H1 (cell line): ENCODE measurements at regions not wholly inside any gene's neighbourhood (a gene's known extent, or its start where the extent isn't known, plus 50 kb on each side); places are given as distances from the start of the nearest gene placed in this dataset.

Experiments used
- CBX8 ChIP-seq: fragments of 300-800, 300-1000 bp; sonication (generic); IDR thresholded peaks from 2 replicates; pipeline ENCODE4 v1.7.1; 2016; ENCODE audit warnings: low read depth, low read length, borderline replicate concordance
- POLR2A ChIP-seq, 2 experiments: IDR thresholded peaks; 1 replicate in 1 of 2; 2 replicates in 1 of 2; pipeline ENCODE4 v1.6.1; 2011; ENCODE audit warnings: low read depth in 2 of 2, low read length in 2 of 2, mild to moderate bottlenecking in 2 of 2; ENCODE audit errors: control extremely low read depth in 1 of 2
- POLR2AphosphoS5 ChIP-seq: IDR thresholded peaks from 2 replicates; pipeline ENCODE4 v1.6.1; 2011; ENCODE audit warnings: low read depth, low read length
- SP1 ChIP-seq: IDR thresholded peaks from 2 replicates; pipeline ENCODE4 v1.6.1; 2011; ENCODE audit warnings: low read depth, low read length
- TF ChIP-seq, protein P1 (sequence below), 3 experiments: IDR thresholded peaks; 1 replicate in 2 of 3; 2 replicates in 1 of 3; pipeline versions ENCODE4 v1.5.1 to v1.6.1; 2011; ENCODE audit warnings: low read length in 3 of 3, mild to moderate bottlenecking in 3 of 3, inconsistent platforms in 2 of 3, low read depth in 1 of 3, moderate library complexity in 1 of 3; ENCODE audit not compliant: insufficient read depth in 1 of 3; ENCODE audit errors: control extremely low read depth in 1 of 3

DNA sequence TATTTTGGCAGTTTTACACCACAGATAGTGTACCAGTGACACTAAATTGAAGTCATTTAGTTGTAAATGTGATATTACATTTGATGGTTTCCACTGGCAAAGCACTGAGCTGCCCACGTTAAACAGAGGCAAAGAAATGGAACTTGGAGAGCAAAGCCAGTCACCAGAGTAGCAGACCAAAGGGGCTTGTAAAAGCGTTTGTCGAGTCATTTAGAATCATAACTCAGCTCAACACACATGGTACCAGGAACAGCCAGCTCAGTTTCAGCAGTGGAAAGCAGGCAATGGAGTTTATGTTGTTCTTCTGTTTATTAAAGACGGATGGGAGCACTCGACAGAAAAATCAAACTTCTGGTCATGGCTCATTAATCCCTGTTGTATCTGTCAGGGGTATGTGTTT is 91.2 kb downstream of the POU3F3 start:
- TF ChIP-seq POLR2AphosphoS5 = no peak
- TF ChIP-seq, protein P1, sequence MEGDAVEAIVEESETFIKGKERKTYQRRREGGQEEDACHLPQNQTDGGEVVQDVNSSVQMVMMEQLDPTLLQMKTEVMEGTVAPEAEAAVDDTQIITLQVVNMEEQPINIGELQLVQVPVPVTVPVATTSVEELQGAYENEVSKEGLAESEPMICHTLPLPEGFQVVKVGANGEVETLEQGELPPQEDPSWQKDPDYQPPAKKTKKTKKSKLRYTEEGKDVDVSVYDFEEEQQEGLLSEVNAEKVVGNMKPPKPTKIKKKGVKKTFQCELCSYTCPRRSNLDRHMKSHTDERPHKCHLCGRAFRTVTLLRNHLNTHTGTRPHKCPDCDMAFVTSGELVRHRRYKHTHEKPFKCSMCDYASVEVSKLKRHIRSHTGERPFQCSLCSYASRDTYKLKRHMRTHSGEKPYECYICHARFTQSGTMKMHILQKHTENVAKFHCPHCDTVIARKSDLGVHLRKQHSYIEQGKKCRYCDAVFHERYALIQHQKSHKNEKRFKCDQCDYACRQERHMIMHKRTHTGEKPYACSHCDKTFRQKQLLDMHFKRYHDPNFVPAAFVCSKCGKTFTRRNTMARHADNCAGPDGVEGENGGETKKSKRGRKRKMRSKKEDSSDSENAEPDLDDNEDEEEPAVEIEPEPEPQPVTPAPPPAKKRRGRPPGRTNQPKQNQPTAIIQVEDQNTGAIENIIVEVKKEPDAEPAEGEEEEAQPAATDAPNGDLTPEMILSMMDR (IDR thresholded peaks at IDR 0.05; ENCODE audit: control extremely low read depth in 1 of 3, insufficient read depth in 1 of 3, low read depth in 1 of 3, low read length in 3 of 3) = no peak
- TF ChIP-seq SP1 = no peak
- TF ChIP-seq CBX8 = no peak
- TF ChIP-seq POLR2A (IDR thresholded peaks at IDR 0.05; ENCODE audit: control extremely low read depth in 1 of 2, low read depth in 2 of 2, low read length in 2 of 2) = no peak
